ENCODE measurements at regions not wholly inside any gene's neighbourhood (a gene's known extent, or its start where the extent isn't known, plus 50 kb on each side); places are given as distances from the start of the nearest gene placed in this dataset.

- DNase-seq: no peak
Measured at GRCh38 chr10:2488446-2489005, 578.8 kb upstream of the PFKP start.

GRCh38 chr10:2487921-2488320 lies 579.4 kb upstream of the PFKP start:
- no peak for DNase-seq

- no peak for DNase-seq
Measured at GRCh38 chr10:2478656-2479055, 588.7 kb upstream of the PFKP start.

- no peak for DNase-seq
Measured at GRCh38 chr10:2476812-2477553, 590.4 kb upstream of the PFKP start.

- no peak for DNase-seq
Measured at GRCh38 chr10:2476218-2476811, 591.0 kb upstream of the PFKP start.

GRCh38 chr10:2475711-2476217 lies 591.6 kb upstream of the PFKP start:
- DNase-seq: no peak

GRCh38 chr10:2471811-2472210 lies 595.5 kb upstream of the PFKP start:
- no peak for DNase-seq

- no peak for DNase-seq
Measured at GRCh38 chr10:2469802-2470201, 597.5 kb upstream of the PFKP start.

GRCh38 chr10:2464483-2464882 lies 602.9 kb upstream of the PFKP start:
- DNase-seq: no peak

- no peak for DNase-seq
Measured at GRCh38 chr10:2463316-2463715, 604.0 kb upstream of the PFKP start.

GRCh38 chr10:2462581-2462980 lies 604.8 kb upstream of the PFKP start:
- DNase-seq: no peak

- DNase-seq: no peak
Measured at GRCh38 chr10:2460812-2461211, 606.5 kb upstream of the PFKP start.

GRCh38 chr10:2459713-2460112 lies 607.6 kb upstream of the PFKP start:
- DNase-seq: no peak

- DNase-seq: no peak
Measured at GRCh38 chr10:2456834-2457233, 610.5 kb upstream of the PFKP start.

- DNase-seq: no peak
Measured at GRCh38 chr10:2445370-2445769, 622.0 kb upstream of the PFKP start.

GRCh38 chr10:2439983-2440382 lies 627.4 kb upstream of the PFKP start:
- DNase-seq: no peak

GRCh38 chr10:2439000-2439399 lies 628.3 kb upstream of the PFKP start:
- DNase-seq: no peak

GRCh38 chr10:2438248-2438939 lies 629.0 kb upstream of the PFKP start:
- no peak for DNase-seq

- no peak for DNase-seq
Measured at GRCh38 chr10:2436933-2437332, 630.4 kb upstream of the PFKP start.

- DNase-seq: no peak
Measured at GRCh38 chr10:2431961-2432360, 635.4 kb upstream of the PFKP start.

- no peak for DNase-seq
Measured at GRCh38 chr10:2427412-2427811, 639.9 kb upstream of the PFKP start.

GRCh38 chr10:2425320-2425719 lies 642.0 kb upstream of the PFKP start:
- no peak for DNase-seq

GRCh38 chr10:2414562-2414961 lies 652.8 kb upstream of the PFKP start:
- DNase-seq: no peak

- DNase-seq: no peak
Measured at GRCh38 chr10:2414039-2414438, 653.3 kb upstream of the PFKP start.

Data from CD4-positive, alpha-beta T cell treated with Interleukin-10 for 1 hour (primary cell).